ENCODE measurements at regions not wholly inside any gene's neighbourhood (a gene's known extent, or its start where the extent isn't known, plus 50 kb on each side); places are given as distances from the start of the nearest gene placed in this dataset.

GRCh38 chr10:21406595-21407193 is 118.8 kb downstream of the SKIDA1 start:
- FAIRE-seq, result no peak
- Histone ChIP-seq H3K14ac (ENCODE audit: insufficient read length) (no peak overlapping the region), H2BK120ac (replicated peaks; ENCODE audit: low read depth, low read length) (peak overlapping the region; percentile 29), H3K27me3 (replicated peaks in 1 of 4; ENCODE audit: control insufficient read depth in 3 of 4, extremely low read depth in 1 of 4, insufficient read depth in 3 of 4, low read length in 3 of 4) (no peaks in the 10 kb centered on the region), H2BK15ac (ENCODE audit: low read length) (no peak overlapping the region), H4K8ac (ENCODE audit: extremely low read depth, insufficient read depth, low read length) (no peak overlapping the region), H4K5ac (ENCODE audit: insufficient read length, low read depth, low read length) (no peak overlapping the region), H3K36me3 (ENCODE audit: control insufficient read depth in 2 of 4, insufficient read depth in 4 of 4, low read length in 3 of 4) (no peaks in the 10 kb centered on the region), H3K79me1 (ENCODE audit: low read depth, low read length) (no peaks in the 10 kb centered on the region), H2AK5ac (ENCODE audit: low read depth, low read length) (no peak overlapping the region), H3K79me2 (ENCODE audit: control insufficient read depth in 1 of 2, insufficient read depth in 2 of 2, low read length in 2 of 2) (no peaks in the 10 kb centered on the region), H3K23ac (ENCODE audit: insufficient read length) (no peak overlapping the region), H3K56ac (replicated peaks; ENCODE audit: insufficient read length, low read depth, low read length) (no peak overlapping the region), H3K9ac (replicated peaks in 1 of 4; ENCODE audit: extremely low read depth in 1 of 4, low read depth in 3 of 4, low read length in 3 of 4) (no peak overlapping the region), H3K18ac (ENCODE audit: extremely low read depth, low read length) (peak overlapping the region; percentile 56; the same call in 1 of the 2 replicates), H2BK20ac (ENCODE audit: low read length) (peak overlapping the region; percentile 77; the same call in 1 of the 2 replicates), H3K23me2 (ENCODE audit: low read depth, low read length) (0 out of 2 replicates have a peak, but pooled peaks cover 1% of the 10 kb centered on the region), H2BK12ac (ENCODE audit: low read depth, low read length) (peak overlapping the region; percentile 60; the same call in 1 of the 2 replicates), H3K4ac (replicated peaks; ENCODE audit: insufficient read length, low read depth, low read length) (peak overlapping the region; percentile 8), H3K9me3 (ENCODE audit: insufficient read depth in 2 of 2, low read depth in 1 of 2, low read length in 1 of 2) (peaks cover 3 to 5% of the 10 kb centered on the region in 2 experiments; a peak in 1 of 4 replicates), H3K4me2 (ENCODE audit: insufficient read depth in 1 of 2, low read depth in 2 of 2, low read length in 2 of 2) (no peak overlapping the region), H3K4me1 (replicated peaks in 1 of 4; ENCODE audit: control insufficient read depth in 3 of 4, insufficient read depth in 4 of 4, low read length in 3 of 4) (peaks cover 0 to 16% (median 8%) of the 10 kb centered on the region in 4 experiments; a peak in 5 of 7 replicates), H2AFZ (ENCODE audit: low read length) (no peak overlapping the region), H4K91ac (replicated peaks; ENCODE audit: insufficient read length, low read length) (no peak overlapping the region), H3K4me3 (ENCODE audit: extremely low read depth in 1 of 4, insufficient read depth in 2 of 4, low read depth in 3 of 4, low read length in 4 of 4) (no peak overlapping the region), H4K20me1 (replicated peaks in 1 of 2; ENCODE audit: control insufficient read depth in 1 of 2, insufficient read depth in 2 of 2, low read length in 2 of 2) (no peaks in the 10 kb centered on the region), H3K27ac (ENCODE audit: low read depth, low read length) (no peak overlapping the region), H2BK5ac (ENCODE audit: low read depth, low read length) (peak overlapping the region; percentile 48; the same call in 1 of the 2 replicates)
- no peak for DNase-seq (ENCODE audit: low read depth in 1 of 2, low spot score in 2 of 2)
- POLR2A ChIA-PET (ENCODE audit: partially characterized antibody), result interaction anchor here (1.3 kb wide), 1 partner anchor 12 kb away, joined by 5 read pairs; no protein-coding TSS in a partner anchor
- WGBS, 2 experiments (ENCODE audit: extremely low coverage in 1 of 2, insufficient coverage in 1 of 2, insufficient read length in 1 of 2, insufficient replicate concordance in 2 of 2, low coverage in 1 of 2, low lambda C conversion rate in 2 of 2, missing lambda C conversion rate in 1 of 2), result 83% methylated on average over 7 of the region's 7 CpGs; no CpG with 5 or more reads in 1 of the 2 experiments
- CTCF ChIA-PET (ENCODE audit: partially characterized antibody), result interaction anchor here (0.8 kb wide), 1 partner anchor 128 kb away, joined by 4 read pairs; no protein-coding TSS in a partner anchor
- TF ChIP-seq ASH2L (IDR thresholded peaks at IDR 0.05; ENCODE audit: low read length) (no peak), CBX8 (IDR thresholded peaks at IDR 0.05; ENCODE audit: borderline replicate concordance, low read depth, low read length) (no peak), MAX (IDR thresholded peaks at IDR 0.05) (no peak), BRCA1 (IDR thresholded peaks at IDR 0.05; ENCODE audit: low read depth, low read length) (no peak), RAD21 (IDR thresholded peaks at IDR 0.05 in 1 of 2, conservative IDR thresholded peaks at IDR 0.05 in 1 of 2; ENCODE audit: low read depth in 2 of 2, low read length in 2 of 2) (no peak), CBX5 (IDR thresholded peaks at IDR 0.05; ENCODE audit: low read depth, low read length) (no peak), SUZ12 (IDR thresholded peaks at IDR 0.05; ENCODE audit: low read length) (no peak), CHD1 (IDR thresholded peaks at IDR 0.05; ENCODE audit: low read depth, low read length) (no peak), CHD2 (IDR thresholded peaks at IDR 0.05; ENCODE audit: low read length) (no peak), FOSL1 (IDR thresholded peaks at IDR 0.05; ENCODE audit: insufficient read depth, low read depth, low read length) (no peak), RBBP5 (IDR thresholded peaks at IDR 0.05; ENCODE audit: borderline replicate concordance, low read depth, low read length) (no peak), TAF7 (optimal IDR thresholded peaks at IDR 0.05; ENCODE audit: borderline replicate concordance, low read depth, low read length) (no peak)
